Stimulated activated CD8-positive, alpha-beta memory T cell treated with anti-CD3 and anti-CD28 coated beads, Interleukin-12 subunit alpha, Interleukin-12 subunit beta, amount 100 ng/mL, for 24 hours (primary cell): ENCODE measurements at regions not wholly inside any gene's neighbourhood (a gene's known extent, or its start where the extent isn't known, plus 50 kb on each side); places are given as distances from the start of the nearest gene placed in this dataset.
"Not testable (repeated sequence)": the region's sequence is repeated elsewhere in the genome, so short reads cannot be mapped to it uniquely, and the experiment has no call there.

Experiments
- DNase-seq: peaks from one replicate; pipeline ENCODE4 v3.0.0-alpha.2; 2020; ENCODE audit errors: extremely low read depth

GRCh38 chr13:21261487-21262216 lies 85.2 kb downstream of the MRPL57 start:
- not testable (repeated sequence) for DNase-seq

- not testable (repeated sequence) for DNase-seq
Observed at GRCh38 chr13:21263909-21264308, 87.5 kb downstream of the MRPL57 start.

- DNase-seq: not testable (repeated sequence)
Observed at GRCh38 chr13:21268485-21268884, 92.0 kb downstream of the MRPL57 start.

GRCh38 chr13:21272439-21272838 lies 96.0 kb downstream of the MRPL57 start:
- DNase-seq: not testable (repeated sequence)

- not testable (repeated sequence) for DNase-seq
Observed at GRCh38 chr13:21274457-21274856, 98.0 kb downstream of the MRPL57 start.

GRCh38 chr13:21282065-21282464 lies 105.6 kb downstream of the MRPL57 start:
- DNase-seq: no peak

- DNase-seq: no peak
Observed at GRCh38 chr13:21287331-21287907, 111.0 kb downstream of the MRPL57 start.

- DNase-seq: no peak
Observed at GRCh38 chr13:21289475-21289874, 113.0 kb downstream of the MRPL57 start.

- not testable (repeated sequence) for DNase-seq
Observed at GRCh38 chr13:21290442-21291002, 114.1 kb downstream of the MRPL57 start.

GRCh38 chr13:21291840-21292239 lies 115.4 kb downstream of the MRPL57 start:
- no peak for DNase-seq

GRCh38 chr13:21296991-21297390 lies 120.5 kb downstream of the MRPL57 start:
- not testable (repeated sequence) for DNase-seq

- DNase-seq: no peak
Observed at GRCh38 chr13:21297447-21297846, 121.0 kb downstream of the MRPL57 start.

GRCh38 chr13:21297914-21298831 lies 121.7 kb downstream of the MRPL57 start:
- DNase-seq: peak; percentile 70

GRCh38 chr13:21304256-21304655 lies 127.8 kb downstream of the MRPL57 start:
- DNase-seq: no peak

GRCh38 chr13:21306300-21307073 lies 130.0 kb downstream of the MRPL57 start:
- DNase-seq: not testable (repeated sequence)

GRCh38 chr13:21307158-21307557 lies 130.7 kb downstream of the MRPL57 start:
- DNase-seq: not testable (repeated sequence)

- no peak for DNase-seq
Observed at GRCh38 chr13:21308906-21309305, 132.4 kb downstream of the MRPL57 start.

- no peak for DNase-seq
Observed at GRCh38 chr13:21309542-21310172, 133.2 kb downstream of the MRPL57 start.

GRCh38 chr13:21310220-21310619 lies 133.8 kb downstream of the MRPL57 start:
- no peak for DNase-seq

- DNase-seq: not testable (repeated sequence)
Observed at GRCh38 chr13:21314976-21315375, 138.5 kb downstream of the MRPL57 start.

- DNase-seq: no peak
Observed at GRCh38 chr13:21316376-21316775, 139.9 kb downstream of the MRPL57 start.
